Lower leg skin (tissue), 3 donors: ENCODE measurements at regions not wholly inside any gene's neighbourhood (a gene's known extent, or its start where the extent isn't known, plus 50 kb on each side); places are given as distances from the start of the nearest gene placed in this dataset.

Experiments
- CTCF ChIP-seq, 3 donors: fragments of 450-650 bp; IDR thresholded peaks; one replicate each; pipeline ENCODE4 v1.5.1; 2016; ENCODE audit warnings: antibody characterized with exemption in 3 of 3, mild to moderate bottlenecking in 3 of 3, moderate library complexity in 2 of 3
- POLR2A ChIP-seq, 2 donors: fragments of 450-650 bp; IDR thresholded peaks; one replicate each; pipeline ENCODE4 v1.6.1; 2016 to 2017; ENCODE audit warnings: antibody characterized with exemption in 2 of 2, mild to moderate bottlenecking in 1 of 2, moderate library complexity in 1 of 2

DNA sequence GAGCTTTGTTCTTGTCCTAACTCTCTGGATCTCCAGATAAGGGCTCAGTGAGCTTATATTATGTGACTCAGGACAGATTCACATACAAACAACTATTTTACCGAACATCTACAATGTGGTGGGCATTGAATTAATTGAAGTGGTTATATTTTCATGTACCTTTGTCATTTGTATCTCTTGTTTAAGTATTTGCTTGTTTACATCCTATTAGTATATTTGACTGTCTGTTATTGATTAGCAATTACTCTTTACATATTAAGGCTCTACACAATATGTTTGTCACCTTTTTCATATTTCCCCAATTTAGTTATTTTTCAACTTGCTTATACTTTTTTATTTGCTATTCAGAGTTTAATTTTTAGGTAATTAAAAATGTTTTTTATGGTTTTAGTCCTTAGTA is 222.4 kb downstream of the TFAP2C start:
- TF ChIP-seq POLR2A (IDR thresholded peaks at IDR 0.05) (no peak), CTCF (IDR thresholded peaks at IDR 0.05) (no peak)
